ENCODE measurements at regions not wholly inside any gene's neighbourhood (a gene's known extent, or its start where the extent isn't known, plus 50 kb on each side); places are given as distances from the start of the nearest gene placed in this dataset.
A peak's percentile ranks its signal among the peaks of the same experiment; 100 is the strongest.

DNA sequence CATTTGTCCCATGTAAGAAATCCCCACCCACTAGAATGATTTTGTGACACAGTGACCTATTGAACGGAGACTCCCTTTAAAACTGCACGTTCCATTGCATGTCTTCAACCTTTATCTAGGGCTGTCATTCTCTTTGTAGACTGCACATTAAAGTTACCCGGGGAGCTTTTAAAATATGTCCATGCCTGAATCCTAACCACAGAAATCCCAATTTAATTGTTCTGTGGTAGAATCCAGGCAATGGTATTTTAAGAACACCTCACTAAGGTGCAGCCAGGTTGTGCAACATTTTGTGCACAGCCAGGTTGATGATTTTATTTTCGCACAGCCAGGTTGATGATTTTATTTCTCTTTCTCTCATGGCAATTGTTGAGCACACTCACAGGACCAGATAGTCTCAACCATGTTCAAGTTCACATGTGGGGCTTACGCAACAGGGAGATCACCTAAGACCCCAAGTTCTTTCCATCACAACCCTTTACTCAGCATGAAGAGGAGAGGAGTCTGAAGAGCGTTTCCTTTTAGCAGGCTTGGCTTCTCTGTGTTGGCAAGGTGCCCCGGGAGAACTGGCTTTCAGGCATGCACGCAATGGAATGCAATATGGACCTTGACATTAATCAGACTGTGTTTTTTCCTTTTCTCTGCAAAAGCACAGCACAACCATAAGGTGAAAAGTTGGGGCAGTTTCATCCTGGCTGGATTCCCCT lies 467.3 kb upstream of the ETAA1 start:
- intact Hi-C loops (cut with micrococcal nuclease) = no loop called here
- Mint-ChIP-seq H3K27me3 (ENCODE audit: insufficient read depth, unreplicated experiment) (no peaks in the 10 kb centered on the region), H3K9me3 (ENCODE audit: unreplicated experiment) (peaks cover 8% of the 10 kb centered on the region), H3K4me1 (ENCODE audit: insufficient read depth, unreplicated experiment) (peaks cover 22% of the 10 kb centered on the region), H3K36me3 (ENCODE audit: insufficient read depth, unreplicated experiment) (no peaks in the 10 kb centered on the region), H3K4me3 (ENCODE audit: unreplicated experiment) (peak overlapping the region; percentile 55), H3K27ac (ENCODE audit: low read depth, unreplicated experiment) (peak overlapping the region; percentile 68)
- POLR2A ChIA-PET = interaction anchor here (0.5 to 3.0 kb wide), 24 partner anchors 9 to 916 kb away, joined by 3 to 41 read pairs (median 4); partner anchors contain the start of gene MEIS1
- CTCF ChIA-PET = interaction anchor here (0.7 to 0.9 kb wide), 4 partner anchors 85 to 291 kb away, joined by 3 to 4 read pairs (median 3); no protein-coding TSS in a partner anchor
- BruUV-seq (replicated peaks) = no TSS peak
- TF ChIP-seq, protein P1, sequence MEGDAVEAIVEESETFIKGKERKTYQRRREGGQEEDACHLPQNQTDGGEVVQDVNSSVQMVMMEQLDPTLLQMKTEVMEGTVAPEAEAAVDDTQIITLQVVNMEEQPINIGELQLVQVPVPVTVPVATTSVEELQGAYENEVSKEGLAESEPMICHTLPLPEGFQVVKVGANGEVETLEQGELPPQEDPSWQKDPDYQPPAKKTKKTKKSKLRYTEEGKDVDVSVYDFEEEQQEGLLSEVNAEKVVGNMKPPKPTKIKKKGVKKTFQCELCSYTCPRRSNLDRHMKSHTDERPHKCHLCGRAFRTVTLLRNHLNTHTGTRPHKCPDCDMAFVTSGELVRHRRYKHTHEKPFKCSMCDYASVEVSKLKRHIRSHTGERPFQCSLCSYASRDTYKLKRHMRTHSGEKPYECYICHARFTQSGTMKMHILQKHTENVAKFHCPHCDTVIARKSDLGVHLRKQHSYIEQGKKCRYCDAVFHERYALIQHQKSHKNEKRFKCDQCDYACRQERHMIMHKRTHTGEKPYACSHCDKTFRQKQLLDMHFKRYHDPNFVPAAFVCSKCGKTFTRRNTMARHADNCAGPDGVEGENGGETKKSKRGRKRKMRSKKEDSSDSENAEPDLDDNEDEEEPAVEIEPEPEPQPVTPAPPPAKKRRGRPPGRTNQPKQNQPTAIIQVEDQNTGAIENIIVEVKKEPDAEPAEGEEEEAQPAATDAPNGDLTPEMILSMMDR (IDR thresholded peaks at IDR 0.05; ENCODE audit: unreplicated experiment) = no peak
- DNase-seq (ENCODE audit: unreplicated experiment) = peak; percentile 79

DNA sequence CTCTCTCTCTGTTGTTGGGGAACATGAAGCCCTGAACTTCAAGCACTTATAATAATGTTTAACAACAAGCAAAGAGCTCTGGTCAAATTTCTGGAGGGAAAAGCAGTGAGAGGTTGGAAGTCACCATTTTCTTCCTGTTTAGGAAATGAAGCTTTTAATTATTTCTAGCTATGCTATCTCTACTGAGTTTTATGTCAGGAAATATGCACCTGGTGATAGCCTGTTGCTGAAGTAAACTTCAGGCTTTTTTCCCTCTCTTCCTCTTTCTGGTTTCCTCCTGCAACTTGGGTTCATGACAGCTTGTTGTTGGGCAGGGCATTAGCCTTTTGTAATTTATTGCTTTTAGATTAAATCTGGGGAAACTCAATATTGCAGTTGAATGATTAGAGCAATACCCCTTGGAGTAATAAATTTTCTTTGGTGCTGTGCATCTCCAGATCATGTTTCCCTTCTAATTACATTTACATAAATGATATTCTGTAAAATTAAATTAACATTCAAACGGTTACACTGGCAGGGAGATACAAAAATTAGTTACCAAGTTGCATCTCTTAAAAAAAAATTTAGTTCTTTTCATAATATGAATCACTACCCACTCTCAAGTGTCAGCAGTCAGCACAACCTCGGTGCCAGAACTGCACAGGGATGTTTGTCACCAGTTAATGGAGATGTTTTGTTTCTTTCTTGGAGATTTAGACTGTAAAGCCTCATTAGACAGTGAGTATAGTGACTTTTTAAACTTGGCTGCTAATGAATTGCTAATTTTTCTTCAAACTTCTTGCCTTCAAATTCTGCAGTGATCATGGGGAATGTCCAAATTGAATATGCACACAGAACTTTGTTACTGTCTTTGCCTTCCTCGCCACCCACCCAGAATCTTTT lies 466.6 kb upstream of the ETAA1 start:
- H3K9me3 Mint-ChIP-seq (ENCODE audit: unreplicated experiment) = peaks cover 8% of the 10 kb centered on the region
- intact Hi-C loops (cut with micrococcal nuclease) = no loop called here
- no TSS peak for BruUV-seq (replicated peaks)
- no peak for DNase-seq (ENCODE audit: unreplicated experiment)
- ChIA-PET CTCF (interaction anchor here (0.7 to 0.9 kb wide), 2 partner anchors 124 to 290 kb away, joined by 3 to 4 read pairs; no protein-coding TSS in a partner anchor), POLR2A (interaction anchor here (0.7 to 3.0 kb wide), 16 partner anchors 8 to 916 kb away, joined by 3 to 41 read pairs (median 4); partner anchors contain the start of gene MEIS1)
- no peaks in the 10 kb centered on the region for H3K27me3 Mint-ChIP-seq (ENCODE audit: insufficient read depth, unreplicated experiment)
- H3K36me3 Mint-ChIP-seq (ENCODE audit: insufficient read depth, unreplicated experiment) = no peaks in the 10 kb centered on the region
- H3K27ac Mint-ChIP-seq (ENCODE audit: low read depth, unreplicated experiment) = peak overlapping the region; percentile 68
- H3K4me1 Mint-ChIP-seq (ENCODE audit: insufficient read depth, unreplicated experiment) = peaks cover 15% of the 10 kb centered on the region
- H3K4me3 Mint-ChIP-seq (ENCODE audit: unreplicated experiment) = peak overlapping the region; percentile 55
- TF ChIP-seq, protein P1 (IDR thresholded peaks at IDR 0.05; ENCODE audit: unreplicated experiment) = no peak

DNA sequence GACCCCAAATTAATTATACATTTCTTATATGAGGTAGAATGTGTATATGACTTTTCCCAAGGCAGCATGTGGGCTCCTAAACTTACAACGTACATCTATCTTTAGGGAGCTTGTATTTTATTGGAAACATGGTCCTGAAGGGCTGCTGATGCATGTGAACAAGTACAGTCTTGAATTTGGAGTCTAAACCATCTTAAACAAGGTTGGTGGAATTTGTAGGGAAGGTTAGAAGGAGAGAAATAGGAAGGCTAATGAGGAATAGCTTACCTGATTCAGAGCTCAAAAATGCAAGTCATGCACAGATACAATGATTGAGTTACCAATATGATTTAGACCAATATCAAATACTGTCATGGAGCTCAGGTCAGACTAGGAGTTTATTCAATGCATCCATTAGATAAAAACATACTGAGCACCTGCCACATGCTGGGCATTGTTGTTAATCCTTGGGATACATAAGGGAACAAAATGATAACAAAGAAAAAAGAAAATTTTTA lies 458.6 kb upstream of the ETAA1 start:
- Mint-ChIP-seq H3K27ac (ENCODE audit: low read depth, unreplicated experiment) (no peak overlapping the region), H3K27me3 (ENCODE audit: insufficient read depth, unreplicated experiment) (no peaks in the 10 kb centered on the region), H3K36me3 (ENCODE audit: insufficient read depth, unreplicated experiment) (no peaks in the 10 kb centered on the region), H3K9me3 (ENCODE audit: unreplicated experiment) (no peaks in the 10 kb centered on the region), H3K4me3 (ENCODE audit: unreplicated experiment) (no peak overlapping the region), H3K4me1 (ENCODE audit: insufficient read depth, unreplicated experiment) (peaks cover 6% of the 10 kb centered on the region)
- DNase-seq (ENCODE audit: unreplicated experiment) = no peak
- ChIA-PET POLR2A (interaction anchor here (0.6 to 1.2 kb wide), 3 partner anchors 8 to 49 kb away, joined by 3 to 7 read pairs (median 4); no protein-coding TSS in a partner anchor), CTCF (interaction anchor here (0.7 kb wide), 1 partner anchor 342 kb away, joined by 3 read pairs; no protein-coding TSS in a partner anchor)
- TF ChIP-seq, protein P1 (IDR thresholded peaks at IDR 0.05; ENCODE audit: unreplicated experiment) = no peak
- no TSS peak for BruUV-seq (replicated peaks)
- intact Hi-C loops (cut with micrococcal nuclease) = no loop called here

DNA sequence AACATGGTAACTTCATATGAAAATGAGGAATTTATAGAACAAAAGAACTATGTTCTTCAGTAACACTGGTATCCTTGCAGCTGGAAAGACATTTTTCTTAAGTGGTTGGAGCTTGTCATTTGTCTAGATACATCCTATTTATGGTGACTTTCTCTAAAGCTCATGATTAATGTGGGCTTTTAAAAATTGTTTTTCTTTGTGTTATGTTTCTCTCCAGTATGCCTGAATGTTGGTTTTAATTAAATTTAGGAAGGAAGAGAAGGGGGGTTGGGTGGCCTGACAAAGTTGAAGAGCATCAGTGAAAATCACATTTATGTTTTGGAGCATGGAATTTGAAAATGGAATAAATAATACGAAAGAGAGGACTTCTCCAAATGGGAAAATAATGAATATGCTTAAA lies 457.1 kb upstream of the ETAA1 start:
- CTCF ChIA-PET = no interaction called here
- Mint-ChIP-seq H3K36me3 (ENCODE audit: insufficient read depth, unreplicated experiment) (no peaks in the 10 kb centered on the region), H3K27ac (ENCODE audit: low read depth, unreplicated experiment) (no peak overlapping the region), H3K27me3 (ENCODE audit: insufficient read depth, unreplicated experiment) (no peaks in the 10 kb centered on the region), H3K4me1 (ENCODE audit: insufficient read depth, unreplicated experiment) (peaks cover 6% of the 10 kb centered on the region), H3K9me3 (ENCODE audit: unreplicated experiment) (no peaks in the 10 kb centered on the region), H3K4me3 (ENCODE audit: unreplicated experiment) (no peak overlapping the region)
- no TSS peak for BruUV-seq (replicated peaks)
- POLR2A ChIA-PET = interaction anchor here (1.0 to 1.2 kb wide), 2 partner anchors 9 to 10 kb away, joined by 3 to 5 read pairs; no protein-coding TSS in a partner anchor
- TF ChIP-seq, protein P1 (IDR thresholded peaks at IDR 0.05; ENCODE audit: unreplicated experiment) = no peak
- no peak for DNase-seq (ENCODE audit: unreplicated experiment)
- intact Hi-C loops (cut with micrococcal nuclease) = no loop called here

Data from MCF 10A (cell line).